SU-DHL-6 (cell line): ENCODE measurements at regions not wholly inside any gene's neighbourhood (a gene's known extent, or its start where the extent isn't known, plus 50 kb on each side); places are given as distances from the start of the nearest gene placed in this dataset.

ENCODE experiments used
- H2AFZ ChIP-seq: fragments of 200-600 bp; sonication (generic); 2 replicates; pipeline ENCODE4 v1.6.1; 2014; ENCODE audit warnings: low read depth, mild to moderate bottlenecking, moderate library complexity, mixed read lengths, antibody characterized with exemption, low read length; ENCODE audit not compliant: severe bottlenecking
- H3F3A ChIP-seq: fragments of 200-600 bp; shearing (Covaris generic); 2 replicates; pipeline ENCODE4 v1.6.0; 2016; ENCODE audit warnings: antibody characterized with exemption, mild to moderate bottlenecking; ENCODE audit not compliant: insufficient read depth
- H3K27ac ChIP-seq: fragments of 200-600 bp; sonication (generic); 2 replicates; pipeline ENCODE4 v1.5.1; 2016; ENCODE audit warnings: low read depth, mild to moderate bottlenecking, low read length, moderate library complexity, mixed read lengths
- H3K27me3 ChIP-seq: fragments of 200-600 bp; sonication (generic), shearing (Covaris generic); 2 replicates; pipeline ENCODE4 v1.6.0; 2014; ENCODE audit warnings: mild to moderate bottlenecking, low read length
- H3K36me3 ChIP-seq: fragments of 200-600 bp; sonication (generic); 2 replicates; pipeline ENCODE4 v1.6.1; 2014; ENCODE audit warnings: mild to moderate bottlenecking, low read length, mixed read lengths
- H3K4me2 ChIP-seq: fragments of 300-600, 200-600 bp; shearing (Covaris generic), sonication (generic); 2 replicates; pipeline ENCODE4 v1.6.0; 2014; ENCODE audit warnings: low read length, low read depth, mild to moderate bottlenecking; ENCODE audit not compliant: poor library complexity, severe bottlenecking
- H3K4me3 ChIP-seq: fragments of 200-600 bp; sonication (generic); 2 replicates; pipeline ENCODE4 v1.5.1; 2014; ENCODE audit warnings: antibody characterized with exemption, low read length, mild to moderate bottlenecking, mixed read lengths; ENCODE audit not compliant: insufficient read depth, poor library complexity, severe bottlenecking
- H3K79me2 ChIP-seq: fragments of 200-600 bp; sonication (generic); 2 replicates; pipeline ENCODE4 v1.6.1; 2014; ENCODE audit warnings: mild to moderate bottlenecking, low read length, moderate library complexity; ENCODE audit not compliant: insufficient read depth
- H3K9ac ChIP-seq: fragments of 200-600 bp; sonication (generic); 2 replicates; pipeline ENCODE4 v1.7.0; 2014; ENCODE audit warnings: mild to moderate bottlenecking, low read length
- H3K9me2 ChIP-seq: fragments of 200-600 bp; sonication (generic); replicated peaks from 2 replicates; pipeline ENCODE4 v1.6.1; 2014; ENCODE audit warnings: low read length; ENCODE audit not compliant: insufficient read depth
- H3K9me3 ChIP-seq: fragments of 200-600 bp; sonication (generic); 2 replicates; pipeline ENCODE4 v1.6.1; 2014; ENCODE audit warnings: low read length, mixed read lengths; ENCODE audit not compliant: insufficient read depth
- H4K20me1 ChIP-seq: fragments of 200-600 bp; sonication (generic); 2 replicates; pipeline ENCODE4 v1.6.1; 2014; ENCODE audit warnings: low read depth, mild to moderate bottlenecking, antibody characterized with exemption, low read length, moderate library complexity, mixed read lengths
- EZH2phosphoT487 ChIP-seq: fragments of 200-600 bp; sonication (generic), shearing (Covaris generic); conservative IDR thresholded peaks from 2 replicates; pipeline ENCODE4 v1.6.1; 2018; ENCODE audit warnings: mild to moderate bottlenecking, antibody characterized with exemption, low read length, moderate library complexity, mixed read lengths
- TF ChIP-seq, protein P1 (sequence below): fragments of 200-600 bp; sonication (generic); IDR thresholded peaks from one replicate; pipeline ENCODE4 v1.5.1; 2017; ENCODE audit warnings: antibody characterized with exemption, mild to moderate bottlenecking, low read length, moderate library complexity; ENCODE audit not compliant: insufficient read depth, poor library complexity, severe bottlenecking

GRCh38 chr11:113593698-113594308, 112.3 kb downstream of the TMPRSS5 start:
- Histone ChIP-seq H3K79me2 (no peaks in the 10 kb centered on the region), H3K9me3 (peaks cover 5% of the 10 kb centered on the region; the same call in 1 of the 2 replicates), H3K36me3 (no peaks in the 10 kb centered on the region), H3K4me2 (no peak overlapping the region), H3K27me3 (no peaks in the 10 kb centered on the region), H3K27ac (no peak overlapping the region), H3K9me2 (no peaks in the 10 kb centered on the region), H3K9ac (no peak overlapping the region), H2AFZ (no peak overlapping the region), H3F3A (no peaks in the 10 kb centered on the region), H3K4me3 (no peak overlapping the region), H4K20me1 (no peaks in the 10 kb centered on the region)
- TF ChIP-seq, protein P1, sequence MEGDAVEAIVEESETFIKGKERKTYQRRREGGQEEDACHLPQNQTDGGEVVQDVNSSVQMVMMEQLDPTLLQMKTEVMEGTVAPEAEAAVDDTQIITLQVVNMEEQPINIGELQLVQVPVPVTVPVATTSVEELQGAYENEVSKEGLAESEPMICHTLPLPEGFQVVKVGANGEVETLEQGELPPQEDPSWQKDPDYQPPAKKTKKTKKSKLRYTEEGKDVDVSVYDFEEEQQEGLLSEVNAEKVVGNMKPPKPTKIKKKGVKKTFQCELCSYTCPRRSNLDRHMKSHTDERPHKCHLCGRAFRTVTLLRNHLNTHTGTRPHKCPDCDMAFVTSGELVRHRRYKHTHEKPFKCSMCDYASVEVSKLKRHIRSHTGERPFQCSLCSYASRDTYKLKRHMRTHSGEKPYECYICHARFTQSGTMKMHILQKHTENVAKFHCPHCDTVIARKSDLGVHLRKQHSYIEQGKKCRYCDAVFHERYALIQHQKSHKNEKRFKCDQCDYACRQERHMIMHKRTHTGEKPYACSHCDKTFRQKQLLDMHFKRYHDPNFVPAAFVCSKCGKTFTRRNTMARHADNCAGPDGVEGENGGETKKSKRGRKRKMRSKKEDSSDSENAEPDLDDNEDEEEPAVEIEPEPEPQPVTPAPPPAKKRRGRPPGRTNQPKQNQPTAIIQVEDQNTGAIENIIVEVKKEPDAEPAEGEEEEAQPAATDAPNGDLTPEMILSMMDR: no peak
- TF ChIP-seq EZH2phosphoT487: no peak

DNA sequence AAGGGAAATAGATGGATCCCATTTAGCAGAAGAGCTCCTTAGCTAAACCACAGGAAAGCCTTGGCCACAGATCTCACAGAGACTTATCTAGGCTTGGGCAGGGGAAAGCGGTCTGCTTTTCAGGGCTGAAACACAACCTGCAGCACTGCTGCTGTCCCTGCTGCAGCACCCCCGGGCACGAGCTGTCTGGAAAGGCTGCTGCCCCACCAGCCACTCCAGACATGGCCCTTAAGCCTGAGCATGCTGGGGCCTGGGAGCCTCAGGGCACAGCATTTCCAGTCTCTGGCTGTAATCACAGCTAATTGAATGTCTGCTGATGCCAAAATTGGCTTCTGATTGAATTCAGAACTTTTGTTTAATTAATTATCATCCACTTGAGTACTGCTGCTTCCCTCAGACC, 115.0 kb downstream of the TMPRSS5 start:
- no peak overlapping the region for H3K4me3 ChIP-seq
- peaks cover 4% of the 10 kb centered on the region; the same call in 1 of the 2 replicates for H3K9me3 ChIP-seq

GRCh38 chr11:113587308-113587739, 112.1 kb upstream of the DRD2 start:
- no peak for TF ChIP-seq EZH2phosphoT487
- TF ChIP-seq, protein P1: no peak
- Histone ChIP-seq H3F3A (no peaks in the 10 kb centered on the region), H3K27ac (no peak overlapping the region), H3K79me2 (no peaks in the 10 kb centered on the region), H2AFZ (no peak overlapping the region), H3K9me3 (no peaks in the 10 kb centered on the region), H3K27me3 (no peaks in the 10 kb centered on the region), H3K4me3 (no peak overlapping the region), H3K9ac (no peak overlapping the region), H3K36me3 (no peaks in the 10 kb centered on the region), H4K20me1 (no peaks in the 10 kb centered on the region), H3K4me2 (no peak overlapping the region), H3K9me2 (no peaks in the 10 kb centered on the region)

More for the DNA sequence above, 115.0 kb downstream of the TMPRSS5 start:
- H3K4me2 ChIP-seq: no peak overlapping the region
- no peaks in the 10 kb centered on the region for H3F3A ChIP-seq
- TF ChIP-seq EZH2phosphoT487: no peak
- TF ChIP-seq, protein P1: no peak
- H3K27me3 ChIP-seq: no peaks in the 10 kb centered on the region
- H3K9me2 ChIP-seq: no peaks in the 10 kb centered on the region
- H2AFZ ChIP-seq: no peak overlapping the region
- H4K20me1 ChIP-seq: no peaks in the 10 kb centered on the region
- no peak overlapping the region for H3K27ac ChIP-seq
- no peak overlapping the region for H3K9ac ChIP-seq
- H3K36me3 ChIP-seq: no peaks in the 10 kb centered on the region
- H3K79me2 ChIP-seq: no peaks in the 10 kb centered on the region
